ENCODE measurements at regions not wholly inside any gene's neighbourhood (a gene's known extent, or its start where the extent isn't known, plus 50 kb on each side); places are given as distances from the start of the nearest gene placed in this dataset.

- TF ChIP-seq POLR2A (IDR thresholded peaks at IDR 0.05) (no peak), CTCF (IDR thresholded peaks at IDR 0.05) (no peak)
- Histone ChIP-seq H3K27me3 (no peaks in the 10 kb centered on the region), H3K36me3 (no peaks in the 10 kb centered on the region), H3K27ac (no peak overlapping the region), H3K4me1 (no peaks in the 10 kb centered on the region), H3K4me3 (no peak overlapping the region), H3K9me3 (no peaks in the 10 kb centered on the region)
- no peak for DNase-seq
- intact Hi-C loops (cut with DNase I; ENCODE audit: low total_unique reads) = no loop called here
Measured at GRCh38 chr6:9002833-9003232, 567.5 kb upstream of the SLC35B3 start.

GRCh38 chr6:8995156-8995555 lies 559.8 kb upstream of the SLC35B3 start:
- H3K36me3 ChIP-seq = no peaks in the 10 kb centered on the region
- H3K27me3 ChIP-seq = no peaks in the 10 kb centered on the region
- DNase-seq = no peak
- no peak overlapping the region for H3K27ac ChIP-seq
- no peak overlapping the region for H3K4me3 ChIP-seq
- no peak for TF ChIP-seq CTCF (IDR thresholded peaks at IDR 0.05)
- no peak for TF ChIP-seq POLR2A (IDR thresholded peaks at IDR 0.05)
- H3K9me3 ChIP-seq = no peaks in the 10 kb centered on the region
- H3K4me1 ChIP-seq = no peaks in the 10 kb centered on the region
- intact Hi-C loops (cut with DNase I; ENCODE audit: low total_unique reads) = no loop called here

GRCh38 chr6:8993111-8993510 lies 557.8 kb upstream of the SLC35B3 start:
- DNase-seq = no peak
- Histone ChIP-seq H3K4me3 (no peak overlapping the region), H3K4me1 (no peaks in the 10 kb centered on the region), H3K36me3 (no peaks in the 10 kb centered on the region), H3K27me3 (no peaks in the 10 kb centered on the region), H3K9me3 (no peaks in the 10 kb centered on the region), H3K27ac (no peak overlapping the region)
- intact Hi-C loops (cut with DNase I; ENCODE audit: low total_unique reads) = no loop called here
- no peak for TF ChIP-seq CTCF (IDR thresholded peaks at IDR 0.05)
- TF ChIP-seq POLR2A (IDR thresholded peaks at IDR 0.05) = no peak

GRCh38 chr6:8991844-8992243 lies 556.5 kb upstream of the SLC35B3 start:
- Histone ChIP-seq H3K27me3 (no peaks in the 10 kb centered on the region), H3K27ac (no peak overlapping the region), H3K4me3 (no peak overlapping the region), H3K9me3 (no peaks in the 10 kb centered on the region), H3K36me3 (no peaks in the 10 kb centered on the region), H3K4me1 (no peaks in the 10 kb centered on the region)
- intact Hi-C loops (cut with DNase I; ENCODE audit: low total_unique reads) = no loop called here
- TF ChIP-seq CTCF (IDR thresholded peaks at IDR 0.05) (no peak), POLR2A (IDR thresholded peaks at IDR 0.05) (no peak)
- DNase-seq = no peak

GRCh38 chr6:8990075-8990474 lies 554.7 kb upstream of the SLC35B3 start:
- no peak for DNase-seq
- Histone ChIP-seq H3K4me3 (no peak overlapping the region), H3K36me3 (no peaks in the 10 kb centered on the region), H3K9me3 (no peaks in the 10 kb centered on the region), H3K4me1 (no peaks in the 10 kb centered on the region), H3K27ac (no peak overlapping the region), H3K27me3 (no peaks in the 10 kb centered on the region)
- intact Hi-C loops (cut with DNase I; ENCODE audit: low total_unique reads) = no loop called here
- no peak for TF ChIP-seq POLR2A (IDR thresholded peaks at IDR 0.05)
- no peak for TF ChIP-seq CTCF (IDR thresholded peaks at IDR 0.05)

Measured in uterus (tissue), 3 donors.